ENCODE measurements at regions not wholly inside any gene's neighbourhood (a gene's known extent, or its start where the extent isn't known, plus 50 kb on each side); places are given as distances from the start of the nearest gene placed in this dataset.
"Not testable (repeated sequence)": the region's sequence is repeated elsewhere in the genome, so short reads cannot be mapped to it uniquely, and the experiment has no call there.

GRCh38 chr6:2324166-2324953, 79.0 kb upstream of the GMDS start:
- Mint-ChIP-seq H3K4me3 (no peak overlapping the region), H3K27me3 (no peaks in the 10 kb centered on the region), H3K9me3 (ENCODE audit: low read depth) (peaks cover 28% of the 10 kb centered on the region), H3K4me1 (peaks cover 3% of the 10 kb centered on the region), H3K27ac (no peak overlapping the region), H3K36me3 (peaks cover 26% of the 10 kb centered on the region)
- CTCF ChIA-PET: no interaction called here
- DNase-seq: no peak
- no peak for ATAC-seq

- ATAC-seq; H3K27me3 Mint-ChIP-seq; H3K4me1 Mint-ChIP-seq; H3K4me3 Mint-ChIP-seq; H3K9me3 Mint-ChIP-seq (ENCODE audit: low read depth); CTCF ChIA-PET; H3K27ac Mint-ChIP-seq; DNase-seq; H3K36me3 Mint-ChIP-seq: not testable (repeated sequence)
These were observed 72.1 kb upstream of the GMDS start for GRCh38 chr6:2317498-2317897.

- no peaks in the 10 kb centered on the region for H3K4me1 Mint-ChIP-seq
- H3K27me3 Mint-ChIP-seq: no peaks in the 10 kb centered on the region
- peaks cover 4% of the 10 kb centered on the region for H3K9me3 Mint-ChIP-seq (ENCODE audit: low read depth)
- H3K4me3 Mint-ChIP-seq: no peak overlapping the region
- ATAC-seq (no peak), DNase-seq (no peak)
- CTCF ChIA-PET: interaction anchor here (0.6 kb wide), 1 partner anchor 16 kb away, joined by 4 read pairs; no protein-coding TSS in a partner anchor
- peaks cover 2% of the 10 kb centered on the region for H3K36me3 Mint-ChIP-seq
- no peak overlapping the region for H3K27ac Mint-ChIP-seq
These were observed 69.2 kb upstream of the GMDS start for GRCh38 chr6:2314641-2315040.

GRCh38 chr6:2310042-2310441, 64.6 kb upstream of the GMDS start:
- H3K27ac Mint-ChIP-seq: no peak overlapping the region
- CTCF ChIA-PET: no interaction called here

GRCh38 chr6:2309122-2309521, 63.7 kb upstream of the GMDS start:
- DNase-seq: no peak
- Mint-ChIP-seq H3K36me3 (no peaks in the 10 kb centered on the region), H3K27me3 (no peaks in the 10 kb centered on the region), H3K27ac (no peak overlapping the region), H3K9me3 (ENCODE audit: low read depth) (no peaks in the 10 kb centered on the region), H3K4me1 (no peaks in the 10 kb centered on the region), H3K4me3 (no peak overlapping the region)
- CTCF ChIA-PET: no interaction called here
- ATAC-seq: no peak

More at GRCh38 chr6:2310042-2310441, 64.6 kb upstream of the GMDS start:
- DNase-seq (no peak), ATAC-seq (no peak)
- no peak overlapping the region for H3K4me3 Mint-ChIP-seq
- H3K4me1 Mint-ChIP-seq: no peaks in the 10 kb centered on the region
- no peaks in the 10 kb centered on the region for H3K36me3 Mint-ChIP-seq
- no peaks in the 10 kb centered on the region for H3K27me3 Mint-ChIP-seq
- no peaks in the 10 kb centered on the region for H3K9me3 Mint-ChIP-seq (ENCODE audit: low read depth)

- Mint-ChIP-seq H3K9me3 (ENCODE audit: low read depth) (no peaks in the 10 kb centered on the region), H3K36me3 (no peaks in the 10 kb centered on the region), H3K27ac (no peak overlapping the region), H3K4me1 (no peaks in the 10 kb centered on the region), H3K27me3 (no peaks in the 10 kb centered on the region), H3K4me3 (no peak overlapping the region)
- DNase-seq: no peak
- no peak for ATAC-seq
- CTCF ChIA-PET: no interaction called here
These were observed 62.4 kb upstream of the GMDS start for GRCh38 chr6:2307799-2308198.

- Mint-ChIP-seq H3K4me3 (no peak overlapping the region), H3K36me3 (no peaks in the 10 kb centered on the region), H3K27me3 (no peaks in the 10 kb centered on the region), H3K27ac (no peak overlapping the region), H3K4me1 (no peaks in the 10 kb centered on the region), H3K9me3 (ENCODE audit: low read depth) (no peaks in the 10 kb centered on the region)
- DNase-seq: no peak
- no peak for ATAC-seq
- CTCF ChIA-PET: no interaction called here
These were observed 60.5 kb upstream of the GMDS start for GRCh38 chr6:2305951-2306350.

- CTCF ChIA-PET; H3K36me3 Mint-ChIP-seq; ATAC-seq; H3K4me3 Mint-ChIP-seq; H3K27ac Mint-ChIP-seq; H3K9me3 Mint-ChIP-seq (ENCODE audit: low read depth); H3K27me3 Mint-ChIP-seq; H3K4me1 Mint-ChIP-seq; DNase-seq: not testable (repeated sequence)
These were observed 57.1 kb upstream of the GMDS start for GRCh38 chr6:2302482-2302881.

- H3K9me3 Mint-ChIP-seq (ENCODE audit: low read depth): peaks cover 16% of the 10 kb centered on the region
- H3K4me1 Mint-ChIP-seq: no peaks in the 10 kb centered on the region
- DNase-seq (no peak), ATAC-seq (no peak)
- CTCF ChIA-PET: no interaction called here
- H3K27me3 Mint-ChIP-seq: no peaks in the 10 kb centered on the region
- H3K36me3 Mint-ChIP-seq: no peaks in the 10 kb centered on the region
- no peak overlapping the region for H3K27ac Mint-ChIP-seq
- no peak overlapping the region for H3K4me3 Mint-ChIP-seq
These were observed 51.4 kb upstream of the GMDS start for GRCh38 chr6:2296781-2297180.

Measured in activated CD8-positive, alpha-beta memory T cell treated with anti-CD3 and anti-CD28 coated beads, Interleukin-2, amount 10 ng/mL, durations not matched to agents 7 days and 5 days (primary cell).